ENCODE measurements at regions not wholly inside any gene's neighbourhood (a gene's known extent, or its start where the extent isn't known, plus 50 kb on each side); places are given as distances from the start of the nearest gene placed in this dataset.

DNA sequence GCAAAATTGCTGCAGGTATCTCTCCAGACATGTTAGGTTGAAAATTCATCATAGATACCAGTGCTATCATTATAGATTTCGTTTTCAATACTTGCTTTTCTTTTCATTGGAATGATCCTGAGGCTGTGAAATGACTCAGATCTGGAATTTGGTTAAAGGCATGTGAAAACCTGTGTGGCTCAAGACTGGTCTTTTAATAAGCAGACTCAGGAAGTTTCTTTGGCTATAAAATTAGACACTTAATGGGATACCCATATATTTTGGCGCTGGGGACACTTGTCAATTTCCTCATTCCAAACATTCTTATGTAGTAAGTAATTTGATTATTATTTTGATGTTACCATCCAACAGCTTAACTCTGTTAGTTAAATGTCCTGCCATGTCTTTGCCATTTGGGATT is 1041.1 kb upstream of the GBE1 start:
- no peaks in the 10 kb centered on the region for H3K27me3 ChIP-seq (ENCODE audit: control insufficient read depth, low read length)
- no peaks in the 10 kb centered on the region for H3K9me2 ChIP-seq (replicated peaks; ENCODE audit: control insufficient read depth, low read length)
- no peak for TF ChIP-seq EZH2phosphoT487 (IDR thresholded peaks at IDR 0.05; ENCODE audit: borderline replicate concordance, low read length)
- TF ChIP-seq, protein P1, sequence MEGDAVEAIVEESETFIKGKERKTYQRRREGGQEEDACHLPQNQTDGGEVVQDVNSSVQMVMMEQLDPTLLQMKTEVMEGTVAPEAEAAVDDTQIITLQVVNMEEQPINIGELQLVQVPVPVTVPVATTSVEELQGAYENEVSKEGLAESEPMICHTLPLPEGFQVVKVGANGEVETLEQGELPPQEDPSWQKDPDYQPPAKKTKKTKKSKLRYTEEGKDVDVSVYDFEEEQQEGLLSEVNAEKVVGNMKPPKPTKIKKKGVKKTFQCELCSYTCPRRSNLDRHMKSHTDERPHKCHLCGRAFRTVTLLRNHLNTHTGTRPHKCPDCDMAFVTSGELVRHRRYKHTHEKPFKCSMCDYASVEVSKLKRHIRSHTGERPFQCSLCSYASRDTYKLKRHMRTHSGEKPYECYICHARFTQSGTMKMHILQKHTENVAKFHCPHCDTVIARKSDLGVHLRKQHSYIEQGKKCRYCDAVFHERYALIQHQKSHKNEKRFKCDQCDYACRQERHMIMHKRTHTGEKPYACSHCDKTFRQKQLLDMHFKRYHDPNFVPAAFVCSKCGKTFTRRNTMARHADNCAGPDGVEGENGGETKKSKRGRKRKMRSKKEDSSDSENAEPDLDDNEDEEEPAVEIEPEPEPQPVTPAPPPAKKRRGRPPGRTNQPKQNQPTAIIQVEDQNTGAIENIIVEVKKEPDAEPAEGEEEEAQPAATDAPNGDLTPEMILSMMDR (IDR thresholded peaks at IDR 0.05; ENCODE audit: low read depth, low read length, poor library complexity, severe bottlenecking), result no peak
- no peaks in the 10 kb centered on the region for H3K79me2 ChIP-seq (ENCODE audit: control insufficient read depth, low read length)
- H3K36me3 ChIP-seq (ENCODE audit: control insufficient read depth, low read length), result no peaks in the 10 kb centered on the region
- H4K20me1 ChIP-seq (ENCODE audit: control insufficient read depth, insufficient read depth, low read depth, low read length), result no peaks in the 10 kb centered on the region
- no peaks in the 10 kb centered on the region for H3K9me3 ChIP-seq (ENCODE audit: control insufficient read depth, insufficient read depth, low read length)
- no peak overlapping the region for H3K4me2 ChIP-seq (ENCODE audit: low read length)
- no peaks in the 10 kb centered on the region for H3F3A ChIP-seq (ENCODE audit: control insufficient read depth, insufficient read depth)
- H3K4me3 ChIP-seq (ENCODE audit: low read length), result no peak overlapping the region
- H3K4me1 ChIP-seq (ENCODE audit: control insufficient read depth, low read length), result no peaks in the 10 kb centered on the region
- H3K27ac ChIP-seq (ENCODE audit: low read depth, low read length), result no peak overlapping the region

DNA sequence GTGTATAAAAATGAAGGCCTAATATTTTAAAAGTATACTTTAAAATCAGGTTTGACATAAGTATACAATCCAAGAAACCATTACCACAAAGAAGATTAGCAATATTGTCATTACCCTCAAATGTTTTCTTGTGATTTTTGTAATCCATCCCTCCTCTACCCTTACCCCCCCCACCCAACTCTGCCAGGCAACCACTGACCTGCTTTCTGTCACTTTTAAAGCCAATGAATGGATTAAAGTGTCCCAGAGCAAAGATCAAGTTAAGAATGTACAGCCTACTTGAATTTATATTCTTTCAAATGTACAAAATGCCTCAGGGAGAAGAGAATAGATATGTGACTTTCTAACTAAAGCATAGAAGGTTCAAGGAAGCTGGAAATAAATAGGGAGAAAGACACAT is 1038.8 kb upstream of the GBE1 start:
- Histone ChIP-seq H3K79me2 (ENCODE audit: control insufficient read depth, low read length) (no peaks in the 10 kb centered on the region), H4K20me1 (ENCODE audit: control insufficient read depth, insufficient read depth, low read depth, low read length) (no peaks in the 10 kb centered on the region), H3K4me1 (ENCODE audit: control insufficient read depth, low read length) (no peaks in the 10 kb centered on the region), H3K27me3 (ENCODE audit: control insufficient read depth, low read length) (no peaks in the 10 kb centered on the region), H3K9me2 (replicated peaks; ENCODE audit: control insufficient read depth, low read length) (no peaks in the 10 kb centered on the region), H3K36me3 (ENCODE audit: control insufficient read depth, low read length) (no peaks in the 10 kb centered on the region), H3K4me2 (ENCODE audit: low read length) (no peak overlapping the region), H3K9me3 (ENCODE audit: control insufficient read depth, insufficient read depth, low read length) (no peaks in the 10 kb centered on the region), H3K27ac (ENCODE audit: low read depth, low read length) (no peak overlapping the region), H3F3A (ENCODE audit: control insufficient read depth, insufficient read depth) (no peaks in the 10 kb centered on the region), H3K4me3 (ENCODE audit: low read length) (no peak overlapping the region)
- TF ChIP-seq, protein P1 (IDR thresholded peaks at IDR 0.05; ENCODE audit: low read depth, low read length, poor library complexity, severe bottlenecking), result no peak
- TF ChIP-seq EZH2phosphoT487 (IDR thresholded peaks at IDR 0.05; ENCODE audit: borderline replicate concordance, low read length), result no peak

DNA sequence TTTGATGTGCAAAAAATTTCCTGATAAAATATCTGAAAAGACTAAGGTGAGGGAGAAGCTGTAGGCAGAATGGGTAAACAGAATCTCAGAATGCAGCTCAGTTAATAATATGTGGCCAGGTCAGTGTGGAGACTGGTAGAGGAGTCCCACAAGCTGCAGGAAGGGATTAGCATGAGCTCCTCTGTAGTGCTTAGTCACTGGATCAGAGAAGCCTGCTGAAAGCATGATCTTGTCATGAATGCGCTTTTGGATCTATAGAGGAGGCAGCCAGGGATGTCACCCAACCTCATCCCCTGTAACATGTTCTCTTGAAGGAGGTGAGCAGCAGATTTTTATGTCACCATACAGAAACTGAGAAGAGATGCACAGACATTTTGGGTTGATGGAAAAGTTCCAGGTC is 1035.3 kb upstream of the GBE1 start:
- Histone ChIP-seq H3K9me2 (replicated peaks; ENCODE audit: control insufficient read depth, low read length) (no peaks in the 10 kb centered on the region), H3K4me3 (ENCODE audit: low read length) (no peak overlapping the region), H4K20me1 (ENCODE audit: control insufficient read depth, insufficient read depth, low read depth, low read length) (no peaks in the 10 kb centered on the region), H3K36me3 (ENCODE audit: control insufficient read depth, low read length) (no peaks in the 10 kb centered on the region), H3K9me3 (ENCODE audit: control insufficient read depth, insufficient read depth, low read length) (no peaks in the 10 kb centered on the region), H3K27ac (ENCODE audit: low read depth, low read length) (no peak overlapping the region), H3K4me2 (ENCODE audit: low read length) (no peak overlapping the region), H3K27me3 (ENCODE audit: control insufficient read depth, low read length) (no peaks in the 10 kb centered on the region), H3K79me2 (ENCODE audit: control insufficient read depth, low read length) (no peaks in the 10 kb centered on the region), H3F3A (ENCODE audit: control insufficient read depth, insufficient read depth) (no peaks in the 10 kb centered on the region), H3K4me1 (ENCODE audit: control insufficient read depth, low read length) (no peaks in the 10 kb centered on the region)
- TF ChIP-seq, protein P1 (IDR thresholded peaks at IDR 0.05; ENCODE audit: low read depth, low read length, poor library complexity, severe bottlenecking), result no peak
- TF ChIP-seq EZH2phosphoT487 (IDR thresholded peaks at IDR 0.05; ENCODE audit: borderline replicate concordance, low read length), result no peak

DNA sequence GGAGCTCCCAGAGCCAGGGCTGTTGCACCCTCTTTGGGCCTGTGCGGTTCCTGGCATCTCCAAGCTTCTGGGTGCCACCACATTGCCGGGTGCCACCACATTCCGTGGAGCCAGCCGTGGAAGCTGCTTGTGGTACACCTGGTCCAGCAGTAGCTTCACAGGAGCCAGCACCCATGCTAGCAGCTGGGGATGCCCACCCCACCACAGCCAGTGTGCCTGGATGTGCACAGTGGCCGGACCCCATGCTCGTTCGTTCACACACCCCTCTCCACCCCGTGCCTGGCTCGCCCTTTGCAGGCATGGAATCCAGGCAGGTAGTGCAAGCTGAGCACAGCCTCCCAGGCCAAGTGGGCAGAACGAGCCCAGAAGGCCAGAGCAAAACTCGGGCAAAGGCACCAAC is 1029.8 kb upstream of the GBE1 start:
- Histone ChIP-seq H3F3A (ENCODE audit: control insufficient read depth, insufficient read depth) (no peaks in the 10 kb centered on the region), H3K27ac (ENCODE audit: low read depth, low read length) (no peak overlapping the region), H3K4me1 (ENCODE audit: control insufficient read depth, low read length) (no peaks in the 10 kb centered on the region), H3K27me3 (ENCODE audit: control insufficient read depth, low read length) (no peaks in the 10 kb centered on the region), H3K4me2 (ENCODE audit: low read length) (no peak overlapping the region), H3K4me3 (ENCODE audit: low read length) (no peak overlapping the region), H3K9me2 (replicated peaks; ENCODE audit: control insufficient read depth, low read length) (no peaks in the 10 kb centered on the region), H4K20me1 (ENCODE audit: control insufficient read depth, insufficient read depth, low read depth, low read length) (no peaks in the 10 kb centered on the region), H3K79me2 (ENCODE audit: control insufficient read depth, low read length) (no peaks in the 10 kb centered on the region), H3K36me3 (ENCODE audit: control insufficient read depth, low read length) (no peaks in the 10 kb centered on the region), H3K9me3 (ENCODE audit: control insufficient read depth, insufficient read depth, low read length) (peaks cover 5% of the 10 kb centered on the region; the same call in 1 of the 2 replicates)
- TF ChIP-seq, protein P1 (IDR thresholded peaks at IDR 0.05; ENCODE audit: low read depth, low read length, poor library complexity, severe bottlenecking), result no peak
- TF ChIP-seq EZH2phosphoT487 (IDR thresholded peaks at IDR 0.05; ENCODE audit: borderline replicate concordance, low read length), result no peak
